Coronary artery (tissue), 2 donors: ENCODE measurements at regions not wholly inside any gene's neighbourhood (a gene's known extent, or its start where the extent isn't known, plus 50 kb on each side); places are given as distances from the start of the nearest gene placed in this dataset.
"Not testable (repeated sequence)": the region's sequence is repeated elsewhere in the genome, so short reads cannot be mapped to it uniquely, and the experiment has no call there.

ENCODE experiments used
- DNase-seq: peaks from one replicate; pipeline ENCODE4 v3.0.0-alpha.2; 2017; ENCODE audit warnings: low spot score
- H3K27ac ChIP-seq, 2 donors: fragments of 200-600 bp; sonication (generic); one replicate each; pipeline ENCODE4 v1.5.1; 2016 to 2019
- H3K4me3 ChIP-seq: fragments of 200-600 bp; sonication (generic); 2 replicates; pipeline ENCODE4 v1.5.1; 2016; ENCODE audit warnings: mild to moderate bottlenecking, moderate library complexity
- TF ChIP-seq, protein P1 (sequence below): fragments of 200-600 bp; sonication (generic); IDR thresholded peaks from one replicate; pipeline ENCODE4 v1.5.1; 2019; ENCODE audit warnings: antibody characterized with exemption

DNA sequence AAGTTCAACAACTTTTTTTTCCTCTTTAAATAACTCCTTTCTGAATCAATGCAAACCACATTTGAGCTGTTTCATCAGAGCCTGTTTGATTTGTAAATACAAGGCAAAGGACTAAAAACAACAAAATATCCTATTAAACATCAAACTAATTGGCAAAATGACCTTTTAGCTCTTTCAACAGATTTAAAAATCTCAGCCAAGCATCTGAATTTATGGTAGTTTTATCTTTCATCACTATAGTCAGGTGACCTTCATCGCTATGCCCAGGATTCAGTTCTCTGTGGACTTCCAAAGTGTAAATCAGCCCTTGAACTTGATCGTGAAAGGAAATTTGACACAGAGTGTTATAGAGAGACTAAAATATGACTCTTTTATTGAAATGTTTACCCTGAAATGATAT, 1554.5 kb upstream of the FLRT2 start:
- TF ChIP-seq, protein P1, sequence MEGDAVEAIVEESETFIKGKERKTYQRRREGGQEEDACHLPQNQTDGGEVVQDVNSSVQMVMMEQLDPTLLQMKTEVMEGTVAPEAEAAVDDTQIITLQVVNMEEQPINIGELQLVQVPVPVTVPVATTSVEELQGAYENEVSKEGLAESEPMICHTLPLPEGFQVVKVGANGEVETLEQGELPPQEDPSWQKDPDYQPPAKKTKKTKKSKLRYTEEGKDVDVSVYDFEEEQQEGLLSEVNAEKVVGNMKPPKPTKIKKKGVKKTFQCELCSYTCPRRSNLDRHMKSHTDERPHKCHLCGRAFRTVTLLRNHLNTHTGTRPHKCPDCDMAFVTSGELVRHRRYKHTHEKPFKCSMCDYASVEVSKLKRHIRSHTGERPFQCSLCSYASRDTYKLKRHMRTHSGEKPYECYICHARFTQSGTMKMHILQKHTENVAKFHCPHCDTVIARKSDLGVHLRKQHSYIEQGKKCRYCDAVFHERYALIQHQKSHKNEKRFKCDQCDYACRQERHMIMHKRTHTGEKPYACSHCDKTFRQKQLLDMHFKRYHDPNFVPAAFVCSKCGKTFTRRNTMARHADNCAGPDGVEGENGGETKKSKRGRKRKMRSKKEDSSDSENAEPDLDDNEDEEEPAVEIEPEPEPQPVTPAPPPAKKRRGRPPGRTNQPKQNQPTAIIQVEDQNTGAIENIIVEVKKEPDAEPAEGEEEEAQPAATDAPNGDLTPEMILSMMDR, result no peak
- H3K4me3 ChIP-seq, result no peak overlapping the region
- no peak for DNase-seq
- no peak overlapping the region for H3K27ac ChIP-seq

DNA sequence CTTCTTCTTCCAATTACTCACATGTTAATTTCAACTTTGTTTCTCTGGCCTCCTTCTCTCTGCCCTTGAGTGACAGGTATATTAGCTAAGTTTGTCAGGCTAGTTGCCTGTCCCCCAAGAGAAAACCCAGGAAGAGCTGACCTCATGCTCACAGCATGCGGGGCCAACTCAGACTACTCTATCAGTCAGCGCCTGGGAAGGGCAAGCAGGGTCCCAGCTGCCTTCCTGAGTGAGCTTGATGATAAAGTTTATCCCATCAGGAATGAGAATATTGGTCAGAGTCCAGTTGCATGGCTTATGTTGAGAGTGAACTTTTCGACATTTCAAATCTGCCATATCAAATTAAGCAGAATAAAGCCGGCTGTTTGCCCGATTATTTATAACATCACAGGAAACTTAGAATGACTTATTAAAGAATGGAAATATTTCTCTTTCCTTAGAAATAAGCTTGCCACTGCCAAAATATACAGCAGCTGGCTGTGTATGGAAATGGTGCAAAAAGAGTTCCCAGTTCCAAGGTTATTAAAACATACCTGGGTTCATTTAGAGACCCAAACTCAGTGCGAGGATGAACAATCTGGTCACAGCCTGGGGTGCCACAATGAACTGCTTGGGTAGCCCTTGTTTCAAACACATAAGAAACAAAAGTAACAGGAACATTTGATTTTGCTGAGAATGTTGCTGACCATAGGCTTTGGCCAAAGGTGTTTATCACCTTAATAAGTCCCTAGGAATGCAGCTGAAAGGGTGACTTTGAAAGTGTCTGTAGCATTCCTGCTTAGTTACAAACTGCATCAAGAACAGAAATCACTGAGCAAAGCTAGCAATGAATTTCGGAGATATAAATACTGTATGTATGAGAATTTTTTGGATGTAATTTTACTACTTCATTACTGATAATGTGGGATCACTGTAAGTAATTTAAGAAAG, 1553.8 kb upstream of the FLRT2 start:
- TF ChIP-seq, protein P1, result no peak
- Histone ChIP-seq H3K4me3 (no peak overlapping the region), H3K27ac (no peak overlapping the region)
- no peak for DNase-seq

DNA sequence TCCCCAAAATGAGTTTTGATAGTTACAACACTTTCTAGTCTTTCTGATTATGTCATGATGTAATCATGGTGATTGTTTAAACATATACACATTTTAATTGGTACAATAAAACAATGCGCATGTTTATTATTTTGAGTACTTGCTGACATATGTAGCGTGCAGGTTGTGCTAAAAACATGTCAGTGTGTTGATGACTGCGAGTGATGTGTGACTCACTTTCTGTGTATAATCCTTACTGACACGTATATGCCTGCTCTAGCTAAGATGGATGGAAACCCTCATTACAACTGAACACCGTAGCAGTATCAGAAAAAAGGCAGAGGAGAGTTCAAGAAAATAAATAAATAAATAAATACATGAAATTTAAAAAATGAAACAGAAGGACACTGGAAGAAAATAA, 1552.4 kb upstream of the FLRT2 start:
- no peak for DNase-seq
- TF ChIP-seq, protein P1, result no peak
- Histone ChIP-seq H3K4me3 (no peak overlapping the region), H3K27ac (no peak overlapping the region)

DNA sequence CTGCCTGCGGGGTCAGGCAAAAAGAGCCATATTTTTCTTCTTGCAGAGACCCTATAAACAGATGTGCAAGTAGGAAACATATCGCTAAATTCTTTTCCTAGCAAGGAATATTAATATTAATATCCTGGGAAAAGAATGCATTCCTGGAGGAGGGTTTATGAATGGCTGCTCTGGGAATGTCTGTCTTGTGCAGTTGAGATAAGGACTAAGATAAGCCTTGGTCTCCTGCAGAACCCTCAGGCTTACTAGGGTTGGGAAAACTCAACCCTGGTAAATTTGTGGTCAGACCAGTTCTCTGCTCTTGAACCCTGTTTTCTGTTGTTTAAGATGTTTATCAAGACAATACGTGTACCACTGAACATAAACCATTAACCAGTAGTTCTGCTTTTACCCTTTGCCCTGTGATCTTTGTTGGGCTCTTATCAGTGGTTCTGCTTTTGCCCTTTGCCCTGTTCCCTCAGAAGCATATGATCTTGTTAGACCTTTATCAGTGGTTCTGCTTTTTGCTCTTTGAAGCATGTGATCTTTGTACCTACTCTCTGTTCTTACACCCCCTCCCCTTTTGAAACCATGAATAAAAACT, 1548.2 kb upstream of the FLRT2 start:
- H3K4me3 ChIP-seq, DNase-seq, H3K27ac ChIP-seq: not testable (repeated sequence)

DNA sequence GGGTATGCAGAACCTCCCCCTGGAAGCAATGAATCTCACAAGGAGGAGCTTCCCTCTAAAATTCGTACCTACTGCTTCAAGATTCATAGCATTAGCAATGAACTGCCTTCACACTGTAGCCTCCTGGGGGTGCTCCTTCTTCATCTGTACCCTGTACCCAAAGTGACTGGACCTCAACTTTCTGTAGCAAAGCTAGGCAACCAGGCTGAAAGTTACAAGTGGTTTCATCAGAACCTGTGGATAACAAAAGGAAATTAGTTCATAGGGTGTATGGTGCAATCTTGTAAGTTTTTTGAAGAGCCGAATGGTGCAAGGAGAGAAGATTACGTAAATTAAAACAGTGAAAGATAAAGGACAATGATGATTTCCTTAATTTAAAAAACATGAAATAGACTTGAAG, 1541.7 kb upstream of the FLRT2 start:
- DNase-seq, result no peak
- Histone ChIP-seq H3K4me3 (no peak overlapping the region), H3K27ac (no peak overlapping the region)
- TF ChIP-seq, protein P1, result no peak

DNA sequence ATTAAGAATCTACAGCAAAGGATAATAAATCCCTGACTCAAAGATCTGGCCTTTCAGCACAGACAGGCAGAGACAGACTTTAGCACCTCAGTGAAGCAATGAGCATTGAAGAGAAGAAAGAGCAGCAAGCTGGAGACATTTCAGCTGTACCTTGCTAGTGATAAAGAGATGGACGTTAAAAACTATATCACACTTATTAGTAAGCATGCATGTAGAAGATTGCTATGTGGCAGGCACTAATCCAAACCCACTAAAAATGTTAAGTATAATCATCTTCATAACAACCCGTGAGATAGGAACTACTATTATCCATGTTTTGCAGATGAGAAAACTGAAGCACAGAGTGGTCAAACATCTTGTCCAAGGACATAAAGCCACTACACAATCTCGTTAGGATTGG, 1538.3 kb upstream of the FLRT2 start:
- DNase-seq, result no peak
- H3K27ac ChIP-seq, result no peak overlapping the region
- H3K4me3 ChIP-seq, result no peak overlapping the region
- TF ChIP-seq, protein P1, result no peak

DNA sequence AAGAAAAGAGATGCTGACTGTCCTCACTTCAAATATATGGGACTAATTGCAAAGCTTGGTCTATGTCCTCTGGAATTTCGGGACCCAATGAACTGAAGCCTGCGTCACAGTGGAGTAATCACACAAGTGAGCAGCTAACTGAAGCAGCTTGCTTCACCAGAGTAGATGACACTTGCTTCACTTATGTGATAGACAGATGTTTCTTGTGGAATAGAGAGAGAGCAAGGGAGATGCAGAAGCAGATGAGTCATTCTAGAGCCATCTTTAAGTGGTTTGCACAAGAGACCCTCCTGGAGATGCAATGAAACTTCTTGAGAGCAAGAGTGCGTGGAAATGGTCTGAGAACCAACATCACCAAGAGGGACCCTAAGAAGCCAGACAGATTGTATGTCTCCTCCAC, 1537.1 kb upstream of the FLRT2 start:
- DNase-seq, result no peak
- TF ChIP-seq, protein P1, result no peak
- no peak overlapping the region for H3K4me3 ChIP-seq
- no peak overlapping the region for H3K27ac ChIP-seq
